Neural progenitor cell (in vitro differentiated cells): ENCODE measurements at regions not wholly inside any gene's neighbourhood (a gene's known extent, or its start where the extent isn't known, plus 50 kb on each side); places are given as distances from the start of the nearest gene placed in this dataset.

ENCODE experiments used
- EZH2 ChIP-seq: fragments of 200-600 bp; sonication (generic); IDR thresholded peaks from 2 replicates; pipeline ENCODE4 v1.6.1; 2017; ENCODE audit warnings: antibody characterized with exemption, mild to moderate bottlenecking, moderate library complexity
- TF ChIP-seq, protein P1 (sequence below): fragments of 200-600 bp; sonication (generic); IDR thresholded peaks from 2 replicates; pipeline ENCODE4 v1.5.1; 2017; ENCODE audit warnings: antibody characterized with exemption, mild to moderate bottlenecking

DNA sequence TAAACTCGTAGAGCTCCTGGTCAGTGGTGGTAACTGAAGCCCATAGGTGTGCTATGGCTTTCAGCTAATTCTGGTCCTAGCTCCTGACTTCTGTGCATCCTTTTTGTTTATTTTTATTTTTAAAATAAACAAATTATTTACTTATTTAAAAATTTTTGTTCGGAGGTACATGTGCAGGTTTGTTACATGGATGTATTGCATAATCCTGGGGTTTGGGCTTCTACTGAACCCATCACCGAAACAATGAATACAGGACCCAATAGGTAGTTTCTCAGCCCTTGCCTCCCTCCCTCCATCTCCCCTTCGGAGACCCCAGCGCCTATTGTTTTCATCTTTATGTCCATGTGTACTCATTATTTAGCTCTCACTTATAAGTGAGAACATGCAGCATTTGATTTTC is 143.8 kb downstream of the URB2 start:
- TF ChIP-seq, protein P1, sequence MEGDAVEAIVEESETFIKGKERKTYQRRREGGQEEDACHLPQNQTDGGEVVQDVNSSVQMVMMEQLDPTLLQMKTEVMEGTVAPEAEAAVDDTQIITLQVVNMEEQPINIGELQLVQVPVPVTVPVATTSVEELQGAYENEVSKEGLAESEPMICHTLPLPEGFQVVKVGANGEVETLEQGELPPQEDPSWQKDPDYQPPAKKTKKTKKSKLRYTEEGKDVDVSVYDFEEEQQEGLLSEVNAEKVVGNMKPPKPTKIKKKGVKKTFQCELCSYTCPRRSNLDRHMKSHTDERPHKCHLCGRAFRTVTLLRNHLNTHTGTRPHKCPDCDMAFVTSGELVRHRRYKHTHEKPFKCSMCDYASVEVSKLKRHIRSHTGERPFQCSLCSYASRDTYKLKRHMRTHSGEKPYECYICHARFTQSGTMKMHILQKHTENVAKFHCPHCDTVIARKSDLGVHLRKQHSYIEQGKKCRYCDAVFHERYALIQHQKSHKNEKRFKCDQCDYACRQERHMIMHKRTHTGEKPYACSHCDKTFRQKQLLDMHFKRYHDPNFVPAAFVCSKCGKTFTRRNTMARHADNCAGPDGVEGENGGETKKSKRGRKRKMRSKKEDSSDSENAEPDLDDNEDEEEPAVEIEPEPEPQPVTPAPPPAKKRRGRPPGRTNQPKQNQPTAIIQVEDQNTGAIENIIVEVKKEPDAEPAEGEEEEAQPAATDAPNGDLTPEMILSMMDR, result no peak
- TF ChIP-seq EZH2, result no peak
